HepG2 (cell line): ENCODE measurements at regions not wholly inside any gene's neighbourhood (a gene's known extent, or its start where the extent isn't known, plus 50 kb on each side); places are given as distances from the start of the nearest gene placed in this dataset.

ENCODE experiments used
- ATAC-seq: fragments of 200-7000 bp; cut with Tn5 transposase; 3 replicates; pipeline ENCODE4 v1.9.1; 2020; ENCODE audit warnings: mild to moderate bottlenecking, moderate library complexity
- BruUV-seq: library from RNA; stranded (reverse); fragments of 400-500 nt; replicated peaks from 2 replicates; lab custom pipeline; 2021; lab: Mats Ljungman, UMichigan
- CTCF ChIA-PET: fragments of 300-600 bp; formaldehyde crosslinking; extraction: SDS; loops from one replicate; lab custom pipeline; 2021; ENCODE audit warnings: low total read pairs, inconsistent platforms, low intra/inter-chr PET ratio; lab: Yijun Ruan, JAX
- POLR2A ChIA-PET: fragments of 350-600 bp; sonication (Branson Sonifier 250); formaldehyde crosslinking; loops from one replicate; lab custom pipeline; 2020; ENCODE audit warnings: antibody characterized with exemption, inconsistent platforms; lab: Yijun Ruan, JAX
- DNase-seq: peaks from one replicate; pipeline ENCODE4 v3.0.0-alpha.2; 2015; ENCODE audit warnings: low spot score
- FAIRE-seq: peaks from 3 replicates; lab custom pipeline; 2011; peaks lifted over from hg19 to GRCh38; lab: Jason Lieb, UNC
- H2AFZ ChIP-seq: one replicate; pipeline ENCODE4 v1.6.1; 2011; ENCODE audit warnings: low read length, inconsistent platforms
- H3K27ac ChIP-seq: fragments of 300-600 bp; 3 replicates; pipeline ENCODE4 v1.8.0; 2011; ENCODE audit warnings: mixed run types, mild to moderate bottlenecking, mixed read lengths, low read length, inconsistent platforms; ENCODE audit not compliant: insufficient read depth; ENCODE audit errors: extremely low read length
- H3K27me3 ChIP-seq, 2 experiments: fragments of 200-600 bp in 1 of 2; 2 replicates in 1 of 2; 3 replicates in 1 of 2; pipeline versions ENCODE4 v1.6.0 to v1.8.0; 2011; ENCODE audit warnings: low read length in 2 of 2, mild to moderate bottlenecking in 2 of 2, moderate library complexity in 2 of 2, inconsistent platforms in 1 of 2; ENCODE audit not compliant: insufficient read depth in 2 of 2, control insufficient read depth in 1 of 2
- H3K36me3 ChIP-seq, 2 experiments: fragments of 200-600 bp in 1 of 2; replicated peaks in 1 of 2; 2 replicates in 1 of 2; 3 replicates in 1 of 2; pipeline versions ENCODE4 v1.5.1 to v1.8.0; 2011; ENCODE audit warnings: low read length in 2 of 2, inconsistent platforms in 1 of 2; ENCODE audit not compliant: insufficient read depth in 2 of 2, control insufficient read depth in 1 of 2
- H3K4me1 ChIP-seq: 2 replicates; pipeline ENCODE4 v1.5.1; 2012; ENCODE audit warnings: low read length, inconsistent platforms; ENCODE audit not compliant: insufficient read depth
- H3K4me2 ChIP-seq: 2 replicates; pipeline ENCODE4 v1.6.0; 2011; ENCODE audit warnings: low read depth, low read length, inconsistent platforms
- H3K4me3 ChIP-seq, 3 experiments: fragments of 200-600 bp in 1 of 3; sonication (generic), shearing (Covaris generic) in 1 of 3; replicated peaks in 1 of 3; 2 replicates each; pipeline ENCODE4 v1.5.1; 2011 to 2016; ENCODE audit warnings: low read length in 3 of 3, inconsistent platforms in 2 of 3, low read depth in 2 of 3, mild to moderate bottlenecking in 2 of 3, control low read depth in 1 of 3, mixed read lengths in 1 of 3; ENCODE audit not compliant: insufficient read depth in 1 of 3
- H3K79me2 ChIP-seq: one replicate; pipeline ENCODE4 v1.6.1; 2011; ENCODE audit warnings: low read length, inconsistent platforms; ENCODE audit not compliant: insufficient read depth
- H3K9ac ChIP-seq: 2 replicates; pipeline ENCODE4 v1.6.0; 2011; ENCODE audit warnings: mild to moderate bottlenecking, low read depth, low read length, inconsistent platforms; ENCODE audit not compliant: insufficient read depth
- H3K9me3 ChIP-seq: 2 replicates; pipeline ENCODE4 v1.5.1; 2012; ENCODE audit warnings: mild to moderate bottlenecking, low read length
- H4K20me1 ChIP-seq: 2 replicates; pipeline ENCODE4 v1.6.0; 2011; ENCODE audit warnings: inconsistent platforms, mild to moderate bottlenecking, low read length, moderate library complexity; ENCODE audit not compliant: insufficient read depth
- ATF3 ChIP-seq: sonication (generic); formaldehyde crosslinking; IDR thresholded peaks from 2 replicates; pipeline ENCODE4 v1.4.0; 2020; ENCODE audit warnings: missing genetic modification reagents
- GFI1 ChIP-seq: sonication (generic); formaldehyde crosslinking; IDR thresholded peaks from 2 replicates; pipeline ENCODE4 v1.5.0; 2020; ENCODE audit warnings: missing genetic modification reagents, mild to moderate bottlenecking, borderline replicate concordance
- HDAC2 ChIP-seq: sonication (generic); formaldehyde crosslinking; IDR thresholded peaks from 2 replicates; pipeline ENCODE4 v1.4.0; 2020; ENCODE audit warnings: missing genetic modification reagents
- PHF8 ChIP-seq: sonication (generic); formaldehyde crosslinking; IDR thresholded peaks from 2 replicates; pipeline ENCODE4 v1.5.0; 2020; ENCODE audit warnings: missing genetic modification reagents
- RXRB ChIP-seq: IDR thresholded peaks from 2 replicates; pipeline ENCODE4 v1.6.1; 2016; ENCODE audit warnings: borderline replicate concordance, missing genetic modification reagents, missing compliant biosample characterization
- SMYD3 ChIP-seq: sonication (generic); formaldehyde crosslinking; IDR thresholded peaks from 2 replicates; pipeline ENCODE4 v1.8.1; 2023; ENCODE audit warnings: mild to moderate bottlenecking, missing genetic modification reagents
- ZBTB34 ChIP-seq: sonication (generic); formaldehyde crosslinking; IDR thresholded peaks from 2 replicates; pipeline ENCODE4 v1.8.0; 2022; ENCODE audit warnings: mild to moderate bottlenecking, missing genetic modification reagents
- ZNF576 ChIP-seq: sonication (generic); formaldehyde crosslinking; IDR thresholded peaks from 2 replicates; pipeline ENCODE4 v1.4.0; 2020; ENCODE audit warnings: mild to moderate bottlenecking, missing genetic modification reagents
- WGBS: methylation state at CpG from one replicate; pipeline ENCODE4 v1.1.6; 2017; ENCODE audit warnings: low lambda C conversion rate; 5-methylcytosine and 5-hydroxymethylcytosine counted together
- in situ Hi-C: cut with HindIII; loops from 2 replicates; pipeline ENCODE4 v1.10.0; 2017; ENCODE audit warnings: low pct_unique_long_range_greater_than_20kb; ENCODE audit not compliant: extremely low pct_ligation_motif_present
- intact Hi-C: fragments of 100-400 bp; cut with micrococcal nuclease; formaldehyde crosslinking; loops from one replicate; pipeline ENCODE4 v1.10.0; 2022; ENCODE audit not compliant: unreplicated experiment
- TF ChIP-seq, protein P1 (sequence below): sonication (generic); formaldehyde crosslinking; IDR thresholded peaks from 2 replicates; pipeline ENCODE4 v1.4.0; 2020; ENCODE audit warnings: missing genetic modification reagents, borderline replicate concordance

GRCh38 chr13:30826911-30827577 lies 79.0 kb upstream of the MEDAG start:
- ChIA-PET POLR2A (no interaction called here), CTCF (no interaction called here)
- in situ Hi-C loops = no loop called here
- H3K27ac ChIP-seq = no peak overlapping the region
- WGBS = 93% methylated on average over 12 of the region's 15 CpGs
- intact Hi-C loops = no loop called here
- no peak overlapping the region for H3K9ac ChIP-seq
- H3K4me2 ChIP-seq = no peak overlapping the region
- H2AFZ ChIP-seq = no peak overlapping the region
- H3K4me1 ChIP-seq = peaks cover 64% of the 10 kb centered on the region
- no peaks in the 10 kb centered on the region for H4K20me1 ChIP-seq
- H3K36me3 ChIP-seq = no peaks in the 10 kb centered on the region
- DNase-seq = no peak
- H3K79me2 ChIP-seq = no peaks in the 10 kb centered on the region
- no peaks in the 10 kb centered on the region for H3K9me3 ChIP-seq
- H3K27me3 ChIP-seq = no peaks in the 10 kb centered on the region
- FAIRE-seq = no peak
- BruUV-seq = no TSS peak
- H3K4me3 ChIP-seq = no peak overlapping the region
- TF ChIP-seq ATF3 (CRISPR knock-in tag) (no peak), PHF8 (CRISPR knock-in tag) (no peak), GFI1 (no peak), ZNF576 (CRISPR knock-in tag) (no peak), ZBTB34 (CRISPR knock-in tag) (no peak), HDAC2 (CRISPR knock-in tag) (no peak), RXRB (no peak), SMYD3 (CRISPR knock-in tag) (no peak)
- TF ChIP-seq, protein P1, sequence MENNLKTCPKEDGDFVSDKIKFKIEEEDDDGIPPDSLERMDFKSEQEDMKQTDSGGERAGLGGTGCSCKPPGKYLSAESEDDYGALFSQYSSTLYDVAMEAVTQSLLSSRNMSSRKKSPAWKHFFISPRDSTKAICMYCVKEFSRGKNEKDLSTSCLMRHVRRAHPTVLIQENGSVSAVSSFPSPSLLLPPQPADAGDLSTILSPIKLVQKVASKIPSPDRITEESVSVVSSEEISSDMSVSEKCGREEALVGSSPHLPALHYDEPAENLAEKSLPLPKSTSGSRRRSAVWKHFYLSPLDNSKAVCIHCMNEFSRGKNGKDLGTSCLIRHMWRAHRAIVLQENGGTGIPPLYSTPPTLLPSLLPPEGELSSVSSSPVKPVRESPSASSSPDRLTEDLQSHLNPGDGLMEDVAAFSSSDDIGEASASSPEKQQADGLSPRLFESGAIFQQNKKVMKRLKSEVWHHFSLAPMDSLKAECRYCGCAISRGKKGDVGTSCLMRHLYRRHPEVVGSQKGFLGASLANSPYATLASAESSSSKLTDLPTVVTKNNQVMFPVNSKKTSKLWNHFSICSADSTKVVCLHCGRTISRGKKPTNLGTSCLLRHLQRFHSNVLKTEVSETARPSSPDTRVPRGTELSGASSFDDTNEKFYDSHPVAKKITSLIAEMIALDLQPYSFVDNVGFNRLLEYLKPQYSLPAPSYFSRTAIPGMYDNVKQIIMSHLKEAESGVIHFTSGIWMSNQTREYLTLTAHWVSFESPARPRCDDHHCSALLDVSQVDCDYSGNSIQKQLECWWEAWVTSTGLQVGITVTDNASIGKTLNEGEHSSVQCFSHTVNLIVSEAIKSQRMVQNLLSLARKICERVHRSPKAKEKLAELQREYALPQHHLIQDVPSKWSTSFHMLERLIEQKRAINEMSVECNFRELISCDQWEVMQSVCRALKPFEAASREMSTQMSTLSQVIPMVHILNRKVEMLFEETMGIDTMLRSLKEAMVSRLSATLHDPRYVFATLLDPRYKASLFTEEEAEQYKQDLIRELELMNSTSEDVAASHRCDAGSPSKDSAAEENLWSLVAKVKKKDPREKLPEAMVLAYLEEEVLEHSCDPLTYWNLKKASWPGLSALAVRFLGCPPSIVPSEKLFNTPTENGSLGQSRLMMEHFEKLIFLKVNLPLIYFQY (CRISPR knock-in tag) = no peak
- ATAC-seq = no peak
